ENCODE measurements at regions not wholly inside any gene's neighbourhood (a gene's known extent, or its start where the extent isn't known, plus 50 kb on each side); places are given as distances from the start of the nearest gene placed in this dataset.
"Not testable (repeated sequence)": the region's sequence is repeated elsewhere in the genome, so short reads cannot be mapped to it uniquely, and the experiment has no call there.

DNA sequence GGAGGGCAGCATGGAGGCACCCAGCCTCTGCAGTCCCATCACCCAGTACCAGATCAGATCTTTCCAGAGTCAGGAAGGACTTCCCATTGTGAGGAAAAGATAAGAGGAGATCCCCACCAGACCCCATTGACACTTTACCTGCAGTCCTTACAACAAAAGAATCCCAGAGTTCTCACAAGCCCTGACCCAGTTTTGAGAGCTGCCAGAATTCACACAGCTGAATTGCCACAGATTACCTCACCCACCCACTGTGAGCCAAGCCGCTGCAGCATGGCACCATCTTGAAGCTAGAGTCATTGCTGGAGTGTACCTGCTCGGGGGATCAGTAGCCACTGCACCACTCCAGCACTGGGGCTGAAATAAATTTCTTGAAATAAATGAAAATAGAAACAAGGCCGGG lies 91.8 kb upstream of the UBASH3B start:
- H3K36me3 ChIP-seq, result no peaks in the 10 kb centered on the region
- no peaks in the 10 kb centered on the region for H3K27me3 ChIP-seq
- H2AFZ ChIP-seq (replicated peaks), result no peak overlapping the region
- no peak overlapping the region for H3K4me3 ChIP-seq
- H3K27ac Mint-ChIP-seq, result no peak overlapping the region
- H3K4me1 Mint-ChIP-seq, result no peaks in the 10 kb centered on the region
- no peaks in the 10 kb centered on the region for H3K9me3 ChIP-seq (ENCODE audit: low read depth)
- H3K9ac ChIP-seq, result no peak overlapping the region
- no peaks in the 10 kb centered on the region for H4K20me1 ChIP-seq (ENCODE audit: low read depth)
- no peak for DNase-seq (ENCODE audit: low spot score)
- TF ChIP-seq EZH2 (IDR thresholded peaks at IDR 0.05), result no peak
- no peaks in the 10 kb centered on the region for H3F3A ChIP-seq (ENCODE audit: low read depth)
- no peak overlapping the region for H3K4me3 Mint-ChIP-seq
- H3K27ac ChIP-seq, result no peak overlapping the region
- peaks cover 2% of the 10 kb centered on the region for H3K9me3 Mint-ChIP-seq
- no peaks in the 10 kb centered on the region for H3K36me3 Mint-ChIP-seq
- H3K4me2 ChIP-seq, result no peak overlapping the region
- no peaks in the 10 kb centered on the region for H3K4me1 ChIP-seq
- no peaks in the 10 kb centered on the region for H3K79me2 ChIP-seq (ENCODE audit: low read depth)
- H3K27me3 Mint-ChIP-seq (ENCODE audit: insufficient read depth, low read depth), result no peaks in the 10 kb centered on the region

- Histone ChIP-seq H3K79me2 (ENCODE audit: low read depth) (no peaks in the 10 kb centered on the region), H3K4me2 (peak overlapping the region; percentile 16), H3K4me1 (no peaks in the 10 kb centered on the region), H4K20me1 (ENCODE audit: low read depth) (no peaks in the 10 kb centered on the region), H3K9ac (no peak overlapping the region), H3F3A (ENCODE audit: low read depth) (peaks cover 7% of the 10 kb centered on the region), H3K36me3 (no peaks in the 10 kb centered on the region), H3K4me3 (peak overlapping the region; percentile 37), H3K9me3 (ENCODE audit: low read depth) (no peaks in the 10 kb centered on the region), H3K27ac (no peak overlapping the region), H2AFZ (replicated peaks) (no peak overlapping the region), H3K27me3 (peaks cover 6% of the 10 kb centered on the region)
- peak overlapping the region; percentile 3 for H3K4me3 Mint-ChIP-seq
- H3K9me3 Mint-ChIP-seq, result no peaks in the 10 kb centered on the region
- H3K36me3 Mint-ChIP-seq, result no peaks in the 10 kb centered on the region
- H3K27me3 Mint-ChIP-seq (ENCODE audit: insufficient read depth, low read depth), result no peaks in the 10 kb centered on the region
- no peak for TF ChIP-seq EZH2phosphoT487 (IDR thresholded peaks at IDR 0.05)
- TF ChIP-seq, protein P1, sequence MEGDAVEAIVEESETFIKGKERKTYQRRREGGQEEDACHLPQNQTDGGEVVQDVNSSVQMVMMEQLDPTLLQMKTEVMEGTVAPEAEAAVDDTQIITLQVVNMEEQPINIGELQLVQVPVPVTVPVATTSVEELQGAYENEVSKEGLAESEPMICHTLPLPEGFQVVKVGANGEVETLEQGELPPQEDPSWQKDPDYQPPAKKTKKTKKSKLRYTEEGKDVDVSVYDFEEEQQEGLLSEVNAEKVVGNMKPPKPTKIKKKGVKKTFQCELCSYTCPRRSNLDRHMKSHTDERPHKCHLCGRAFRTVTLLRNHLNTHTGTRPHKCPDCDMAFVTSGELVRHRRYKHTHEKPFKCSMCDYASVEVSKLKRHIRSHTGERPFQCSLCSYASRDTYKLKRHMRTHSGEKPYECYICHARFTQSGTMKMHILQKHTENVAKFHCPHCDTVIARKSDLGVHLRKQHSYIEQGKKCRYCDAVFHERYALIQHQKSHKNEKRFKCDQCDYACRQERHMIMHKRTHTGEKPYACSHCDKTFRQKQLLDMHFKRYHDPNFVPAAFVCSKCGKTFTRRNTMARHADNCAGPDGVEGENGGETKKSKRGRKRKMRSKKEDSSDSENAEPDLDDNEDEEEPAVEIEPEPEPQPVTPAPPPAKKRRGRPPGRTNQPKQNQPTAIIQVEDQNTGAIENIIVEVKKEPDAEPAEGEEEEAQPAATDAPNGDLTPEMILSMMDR (IDR thresholded peaks at IDR 0.05), result no peak
- no peak for TF ChIP-seq EZH2 (IDR thresholded peaks at IDR 0.05)
- no peak overlapping the region for H3K27ac Mint-ChIP-seq
- peak; percentile 54 for DNase-seq (ENCODE audit: low spot score)
- H3K4me1 Mint-ChIP-seq, result peaks cover 4% of the 10 kb centered on the region
Measured at GRCh38 chr11:122559734-122560382, 95.7 kb upstream of the UBASH3B start.

DNA sequence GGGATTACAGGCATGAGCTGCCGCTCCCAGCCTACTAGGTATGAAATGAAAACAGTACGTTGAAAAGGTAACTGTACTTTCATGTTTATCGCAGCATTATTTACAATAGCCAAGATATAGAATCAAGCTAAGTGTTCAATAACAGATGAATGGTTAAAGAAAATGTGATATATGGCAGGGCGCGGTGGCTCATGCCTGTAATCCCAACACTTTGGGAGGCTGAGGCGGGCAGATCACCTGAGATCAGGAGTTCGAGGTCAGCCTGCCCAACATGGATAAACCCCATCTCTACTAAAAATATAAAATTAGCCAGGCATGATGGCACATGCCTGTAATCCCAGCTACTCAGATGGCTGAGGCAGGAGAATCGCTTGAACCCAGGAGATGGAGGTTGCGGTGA lies 96.3 kb upstream of the UBASH3B start:
- H2AFZ ChIP-seq (replicated peaks); H3K4me3 Mint-ChIP-seq: not testable (repeated sequence)
- peak overlapping the region; percentile 37 for H3K4me3 ChIP-seq

GRCh38 chr11:122557163-122557562 lies 98.4 kb upstream of the UBASH3B start:
- not testable (repeated sequence) for H3K79me2 ChIP-seq (ENCODE audit: low read depth); H3F3A ChIP-seq (ENCODE audit: low read depth); H3K36me3 Mint-ChIP-seq; H3K36me3 ChIP-seq; H3K27me3 ChIP-seq; H3K9me3 Mint-ChIP-seq; H3K4me1 Mint-ChIP-seq; H3K9me3 ChIP-seq (ENCODE audit: low read depth); H3K27ac Mint-ChIP-seq; H3K27me3 Mint-ChIP-seq (ENCODE audit: insufficient read depth, low read depth); H4K20me1 ChIP-seq (ENCODE audit: low read depth); H3K9ac ChIP-seq; H3K4me1 ChIP-seq; H3K27ac ChIP-seq
- H2AFZ ChIP-seq (replicated peaks), result peak overlapping the region; percentile 85
- peak overlapping the region; percentile 34 for H3K4me3 ChIP-seq
- peak overlapping the region; percentile 67 for H3K4me2 ChIP-seq
- DNase-seq (ENCODE audit: low spot score), result peak; percentile 10
- peak overlapping the region; percentile 13 for H3K4me3 Mint-ChIP-seq

More for the DNA sequence above, 96.3 kb upstream of the UBASH3B start:
- H3K4me2 ChIP-seq, result peak overlapping the region; percentile 16
- not testable (repeated sequence) for H3K27ac Mint-ChIP-seq; H3F3A ChIP-seq (ENCODE audit: low read depth); H3K36me3 ChIP-seq; DNase-seq (ENCODE audit: low spot score); H3K4me1 Mint-ChIP-seq; H3K4me1 ChIP-seq; H3K27me3 ChIP-seq; H3K27me3 Mint-ChIP-seq (ENCODE audit: insufficient read depth, low read depth); H3K27ac ChIP-seq; H3K9me3 ChIP-seq (ENCODE audit: low read depth); H3K9ac ChIP-seq; H3K36me3 Mint-ChIP-seq; H4K20me1 ChIP-seq (ENCODE audit: low read depth); H3K9me3 Mint-ChIP-seq; H3K79me2 ChIP-seq (ENCODE audit: low read depth)

DNA sequence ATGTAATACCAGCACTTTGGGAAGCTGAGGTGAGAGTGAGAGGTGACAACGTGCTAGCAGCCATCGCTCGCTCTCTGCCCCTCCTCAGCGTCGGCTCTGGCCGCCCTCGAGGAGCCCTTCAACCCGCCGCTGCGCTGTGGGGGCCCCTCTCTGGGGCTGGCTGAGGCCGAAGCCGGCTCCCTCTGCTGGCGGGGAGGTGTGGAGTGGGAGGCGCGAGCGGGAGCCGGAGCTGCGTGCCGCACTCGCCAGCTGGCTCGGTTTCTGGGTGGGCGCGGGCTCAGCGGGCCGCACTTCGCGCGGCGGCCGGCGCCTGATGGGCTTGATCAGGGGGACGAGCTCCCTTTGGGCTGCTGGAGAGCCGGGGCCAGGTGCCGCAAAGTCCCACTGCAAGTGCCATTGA lies 98.9 kb upstream of the UBASH3B start:
- TF ChIP-seq, protein P1 (IDR thresholded peaks at IDR 0.05), result peak; percentile 43
- no peak for TF ChIP-seq EZH2 (IDR thresholded peaks at IDR 0.05)
- H3F3A ChIP-seq (ENCODE audit: low read depth), result peaks cover 7% of the 10 kb centered on the region
- H3K79me2 ChIP-seq (ENCODE audit: low read depth), result no peaks in the 10 kb centered on the region
- no peaks in the 10 kb centered on the region for H3K9me3 ChIP-seq (ENCODE audit: low read depth)
- H3K36me3 ChIP-seq, result no peaks in the 10 kb centered on the region
- H3K27ac ChIP-seq, result no peak overlapping the region
- peaks cover 6% of the 10 kb centered on the region for H3K27me3 ChIP-seq
- H3K4me3 ChIP-seq, result peak overlapping the region; percentile 34
- H3K9ac ChIP-seq, result no peak overlapping the region
- no peaks in the 10 kb centered on the region for H3K36me3 Mint-ChIP-seq
- no peaks in the 10 kb centered on the region for H3K4me1 ChIP-seq
- peaks cover 4% of the 10 kb centered on the region for H3K4me1 Mint-ChIP-seq
- no peaks in the 10 kb centered on the region for H3K9me3 Mint-ChIP-seq
- no peak overlapping the region for H3K4me3 Mint-ChIP-seq
- H3K27me3 Mint-ChIP-seq (ENCODE audit: insufficient read depth, low read depth), result no peaks in the 10 kb centered on the region
- no peak overlapping the region for H3K27ac Mint-ChIP-seq
- H4K20me1 ChIP-seq (ENCODE audit: low read depth), result no peaks in the 10 kb centered on the region
- DNase-seq (ENCODE audit: low spot score), result peak; percentile 77
- peak overlapping the region; percentile 85 for H2AFZ ChIP-seq (replicated peaks)
- peak overlapping the region; percentile 67 for H3K4me2 ChIP-seq
